Bronchial epithelial cell (primary cell): ENCODE measurements at regions not wholly inside any gene's neighbourhood (a gene's known extent, or its start where the extent isn't known, plus 50 kb on each side); places are given as distances from the start of the nearest gene placed in this dataset.

Experiments
- DNase-seq: peaks from one replicate; pipeline ENCODE4 v3.0.0-alpha.2; 2010; ENCODE audit warnings: low read depth
- FAIRE-seq: peaks from 2 replicates; lab custom pipeline; 2011; peaks lifted over from hg19 to GRCh38; lab: Jason Lieb, UNC
- H3K27me3 ChIP-seq: 2 replicates; pipeline ENCODE4 v1.5.1; 2011; ENCODE audit warnings: low read length; ENCODE audit not compliant: control insufficient read depth, insufficient read depth
- H3K36me3 ChIP-seq: 2 replicates; pipeline ENCODE4 v1.5.1; 2011; ENCODE audit warnings: low read length; ENCODE audit not compliant: control insufficient read depth, insufficient read depth
- H3K4me3 ChIP-seq: 2 replicates; pipeline ENCODE4 v1.5.1; 2011; ENCODE audit warnings: mild to moderate bottlenecking, low read depth, low read length, control low read depth
- CTCF ChIP-seq: IDR thresholded peaks from 2 replicates; pipeline ENCODE4 v1.5.1; 2011; ENCODE audit warnings: mild to moderate bottlenecking, moderate library complexity, low read length, control low read depth, inconsistent platforms; ENCODE audit not compliant: insufficient read depth, severe bottlenecking

DNA sequence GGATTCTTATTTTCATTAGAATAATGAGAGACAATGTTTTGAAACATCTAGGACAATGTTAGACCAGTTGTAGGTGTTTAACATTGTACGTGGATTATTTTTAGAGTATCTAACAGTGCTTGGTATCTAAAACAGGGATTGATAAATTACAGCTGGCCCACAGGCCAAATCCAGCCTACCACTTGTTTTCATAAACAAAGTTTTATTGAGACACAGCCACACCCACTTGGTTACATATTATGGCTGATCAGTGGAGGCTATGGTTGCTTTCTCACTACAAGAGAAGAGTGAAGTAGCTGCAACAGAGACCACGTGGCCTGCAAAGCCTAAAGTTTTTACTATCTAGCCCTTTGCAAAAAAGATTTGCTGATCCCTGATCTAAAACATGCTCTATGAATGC is 223.1 kb upstream of the CTNNB1 start:
- no peak for FAIRE-seq
- DNase-seq, result no peak
- no peak for TF ChIP-seq CTCF
- Histone ChIP-seq H3K27me3 (no peaks in the 10 kb centered on the region), H3K36me3 (no peaks in the 10 kb centered on the region), H3K4me3 (no peak overlapping the region)

GRCh38 chr3:40978442-40978841 is 220.9 kb upstream of the CTNNB1 start:
- Histone ChIP-seq H3K4me3 (no peak overlapping the region), H3K27me3 (no peaks in the 10 kb centered on the region), H3K36me3 (no peaks in the 10 kb centered on the region)
- DNase-seq (no peak), FAIRE-seq (no peak)
- no peak for TF ChIP-seq CTCF

- DNase-seq, result no peak
- Histone ChIP-seq H3K27me3 (no peaks in the 10 kb centered on the region), H3K4me3 (no peak overlapping the region), H3K36me3 (no peaks in the 10 kb centered on the region)
- no peak for FAIRE-seq
- no peak for TF ChIP-seq CTCF
Measured at GRCh38 chr3:40979962-40980361, 219.3 kb upstream of the CTNNB1 start.

GRCh38 chr3:40980467-40980866 is 218.8 kb upstream of the CTNNB1 start:
- DNase-seq (no peak), FAIRE-seq (no peak)
- H3K4me3 ChIP-seq, result no peak overlapping the region
- H3K27me3 ChIP-seq, result no peaks in the 10 kb centered on the region
- H3K36me3 ChIP-seq, result no peaks in the 10 kb centered on the region
- no peak for TF ChIP-seq CTCF

DNA sequence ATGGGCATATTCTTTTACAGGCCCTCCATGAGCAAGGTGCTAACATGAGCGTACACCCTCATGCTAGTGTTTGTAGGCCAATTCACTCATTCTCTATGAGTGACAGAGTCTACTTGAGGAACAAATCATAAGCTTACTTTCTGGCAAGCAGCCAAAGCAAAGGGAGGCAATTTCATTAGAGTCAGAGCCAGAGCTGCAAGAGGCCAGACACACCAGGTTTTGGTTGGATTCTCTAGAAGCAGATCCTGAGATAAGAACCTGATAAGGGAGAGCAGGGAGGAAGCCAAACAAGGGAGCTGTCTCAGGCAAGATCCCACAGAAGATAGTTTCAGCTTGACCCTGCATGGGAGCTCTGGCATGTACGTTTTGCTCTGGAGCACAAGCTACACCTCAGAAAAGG is 214.1 kb upstream of the CTNNB1 start:
- DNase-seq (peak; percentile 25), FAIRE-seq (no peak)
- Histone ChIP-seq H3K27me3 (no peaks in the 10 kb centered on the region), H3K4me3 (no peak overlapping the region), H3K36me3 (no peaks in the 10 kb centered on the region)
- no peak for TF ChIP-seq CTCF

DNA sequence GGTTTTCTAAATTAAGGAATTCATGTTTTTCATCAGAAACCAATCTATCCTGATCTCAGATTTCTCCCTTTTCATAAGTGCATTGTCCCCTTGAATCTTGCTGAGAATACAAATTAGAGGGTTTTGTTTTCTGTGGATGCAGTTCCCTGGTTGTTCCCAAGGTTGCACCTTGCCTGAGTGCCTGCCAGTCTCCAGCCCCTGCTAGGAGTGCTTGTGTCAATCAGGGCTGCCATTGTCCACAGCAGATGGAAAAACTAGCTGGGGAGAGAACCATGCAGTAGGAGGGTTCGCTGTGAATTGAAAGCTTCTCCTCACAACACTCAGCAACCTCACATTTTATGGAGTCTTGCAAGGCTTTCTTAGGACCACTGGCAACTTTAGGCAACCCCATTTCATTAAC is 210.8 kb upstream of the CTNNB1 start:
- no peak for TF ChIP-seq CTCF
- H3K4me3 ChIP-seq, result no peak overlapping the region
- H3K27me3 ChIP-seq, result no peaks in the 10 kb centered on the region
- no peak for FAIRE-seq
- no peak for DNase-seq
- H3K36me3 ChIP-seq, result no peaks in the 10 kb centered on the region
